Neural progenitor cell (in vitro differentiated cells): ENCODE measurements at regions not wholly inside any gene's neighbourhood (a gene's known extent, or its start where the extent isn't known, plus 50 kb on each side); places are given as distances from the start of the nearest gene placed in this dataset.
"Not testable (repeated sequence)": the region's sequence is repeated elsewhere in the genome, so short reads cannot be mapped to it uniquely, and the experiment has no call there.

ENCODE experiments used
- CTCF ChIP-seq: fragments of 200-600 bp; sonication (generic); IDR thresholded peaks from 2 replicates; pipeline ENCODE4 v1.5.1; 2017; ENCODE audit warnings: antibody characterized with exemption, mild to moderate bottlenecking
- EZH2 ChIP-seq: fragments of 200-600 bp; sonication (generic); IDR thresholded peaks from 2 replicates; pipeline ENCODE4 v1.6.1; 2017; ENCODE audit warnings: antibody characterized with exemption, mild to moderate bottlenecking, moderate library complexity

GRCh38 chr12:7588742-7589329 is 76.9 kb downstream of the APOBEC1 start:
- TF ChIP-seq CTCF, result peak; percentile 45
- TF ChIP-seq EZH2, result not testable (repeated sequence)
